HCT116 (cell line): ENCODE measurements at regions not wholly inside any gene's neighbourhood (a gene's known extent, or its start where the extent isn't known, plus 50 kb on each side); places are given as distances from the start of the nearest gene placed in this dataset.

Experiments
- CBX3 ChIP-seq: IDR thresholded peaks from 2 replicates; pipeline ENCODE4 v1.6.1; 2012; ENCODE audit warnings: low read depth
- CEBPB ChIP-seq: IDR thresholded peaks from 2 replicates; pipeline ENCODE4 v1.6.1; 2012; ENCODE audit warnings: low read depth
- CTCF ChIP-seq, 3 experiments: fragments of 200-600 bp in 1 of 3; sonication (generic) in 1 of 3; IDR thresholded peaks in 2 of 3; conservative IDR thresholded peaks in 1 of 3; 2 replicates each; pipeline ENCODE4 v1.5.1; 2012 to 2017; ENCODE audit warnings: low read depth in 2 of 3, low read length in 2 of 3, antibody characterized with exemption in 1 of 3, borderline replicate concordance in 1 of 3, control low read depth in 1 of 3, mild to moderate bottlenecking in 1 of 3, mixed read lengths in 1 of 3, mixed run types in 1 of 3, moderate library complexity in 1 of 3; ENCODE audit not compliant: insufficient read depth in 1 of 3
- EZH2 ChIP-seq: fragments of 200-600 bp; sonication (generic); IDR thresholded peaks from 2 replicates; pipeline ENCODE4 v1.6.1; 2017; ENCODE audit warnings: antibody characterized with exemption, mixed run types
- EZH2phosphoT487 ChIP-seq: fragments of 200-600 bp; IDR thresholded peaks from 2 replicates; pipeline ENCODE4 v1.6.1; 2018; ENCODE audit warnings: antibody characterized with exemption, borderline replicate concordance
- POLR2AphosphoS5 ChIP-seq: IDR thresholded peaks from 2 replicates; pipeline ENCODE4 v1.6.1; 2011; ENCODE audit warnings: mild to moderate bottlenecking, low read depth, low read length, moderate library complexity
- RAD21 ChIP-seq: IDR thresholded peaks from 2 replicates; pipeline ENCODE4 v1.6.1; 2012; ENCODE audit warnings: low read depth, mild to moderate bottlenecking
- SIN3A ChIP-seq: IDR thresholded peaks from 2 replicates; pipeline ENCODE4 v1.6.1; 2012; ENCODE audit warnings: low read depth
- ZBTB33 ChIP-seq: IDR thresholded peaks from 2 replicates; pipeline ENCODE4 v1.6.1; 2011; ENCODE audit warnings: mild to moderate bottlenecking, low read length, moderate library complexity; ENCODE audit not compliant: insufficient replicate concordance; ENCODE audit errors: extremely low read depth
- ZNF274 ChIP-seq: fragments of 200-500 bp; sonication (Bioruptor generic); IDR thresholded peaks from 2 replicates; pipeline ENCODE4 v1.6.1; 2014; ENCODE audit warnings: mild to moderate bottlenecking, low read depth, low read length, inconsistent platforms
- TF ChIP-seq, protein P1 (sequence below): IDR thresholded peaks from 2 replicates; pipeline ENCODE4 v1.6.1; 2012; ENCODE audit warnings: low read depth
- TF ChIP-seq, protein P2 (sequence below): IDR thresholded peaks from 2 replicates; pipeline ENCODE4 v1.6.1; 2012

DNA sequence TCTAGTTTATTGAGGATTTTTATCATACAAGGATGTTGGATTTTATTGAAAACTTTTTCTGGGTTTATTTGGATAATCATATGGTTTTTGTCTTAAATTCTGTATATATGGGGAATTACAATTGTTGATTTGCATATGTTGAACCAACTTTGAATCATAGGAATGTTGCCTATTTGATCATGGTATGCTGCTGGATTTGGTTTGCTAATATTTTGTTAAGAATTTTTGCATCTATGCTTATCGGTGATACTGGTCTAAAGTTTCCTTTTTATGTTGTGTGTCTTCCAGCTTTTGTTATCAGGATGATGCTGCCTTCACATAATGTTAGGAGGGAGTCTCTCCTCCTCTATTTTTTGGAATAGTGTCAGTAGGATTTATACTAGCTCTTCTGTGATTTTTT lies 745.0 kb downstream of the PRELID2 start:
- no peak for TF ChIP-seq CTCF (IDR thresholded peaks at IDR 0.05 in 2 of 3, conservative IDR thresholded peaks at IDR 0.05 in 1 of 3; ENCODE audit: borderline replicate concordance in 1 of 3, insufficient read depth in 1 of 3, low read depth in 2 of 3, low read length in 2 of 3)
- no peak for TF ChIP-seq EZH2
- TF ChIP-seq, protein P1, sequence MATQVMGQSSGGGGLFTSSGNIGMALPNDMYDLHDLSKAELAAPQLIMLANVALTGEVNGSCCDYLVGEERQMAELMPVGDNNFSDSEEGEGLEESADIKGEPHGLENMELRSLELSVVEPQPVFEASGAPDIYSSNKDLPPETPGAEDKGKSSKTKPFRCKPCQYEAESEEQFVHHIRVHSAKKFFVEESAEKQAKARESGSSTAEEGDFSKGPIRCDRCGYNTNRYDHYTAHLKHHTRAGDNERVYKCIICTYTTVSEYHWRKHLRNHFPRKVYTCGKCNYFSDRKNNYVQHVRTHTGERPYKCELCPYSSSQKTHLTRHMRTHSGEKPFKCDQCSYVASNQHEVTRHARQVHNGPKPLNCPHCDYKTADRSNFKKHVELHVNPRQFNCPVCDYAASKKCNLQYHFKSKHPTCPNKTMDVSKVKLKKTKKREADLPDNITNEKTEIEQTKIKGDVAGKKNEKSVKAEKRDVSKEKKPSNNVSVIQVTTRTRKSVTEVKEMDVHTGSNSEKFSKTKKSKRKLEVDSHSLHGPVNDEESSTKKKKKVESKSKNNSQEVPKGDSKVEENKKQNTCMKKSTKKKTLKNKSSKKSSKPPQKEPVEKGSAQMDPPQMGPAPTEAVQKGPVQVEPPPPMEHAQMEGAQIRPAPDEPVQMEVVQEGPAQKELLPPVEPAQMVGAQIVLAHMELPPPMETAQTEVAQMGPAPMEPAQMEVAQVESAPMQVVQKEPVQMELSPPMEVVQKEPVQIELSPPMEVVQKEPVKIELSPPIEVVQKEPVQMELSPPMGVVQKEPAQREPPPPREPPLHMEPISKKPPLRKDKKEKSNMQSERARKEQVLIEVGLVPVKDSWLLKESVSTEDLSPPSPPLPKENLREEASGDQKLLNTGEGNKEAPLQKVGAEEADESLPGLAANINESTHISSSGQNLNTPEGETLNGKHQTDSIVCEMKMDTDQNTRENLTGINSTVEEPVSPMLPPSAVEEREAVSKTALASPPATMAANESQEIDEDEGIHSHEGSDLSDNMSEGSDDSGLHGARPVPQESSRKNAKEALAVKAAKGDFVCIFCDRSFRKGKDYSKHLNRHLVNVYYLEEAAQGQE = no peak
- no peak for TF ChIP-seq POLR2AphosphoS5
- no peak for TF ChIP-seq CEBPB
- TF ChIP-seq RAD21 = no peak
- no peak for TF ChIP-seq EZH2phosphoT487
- TF ChIP-seq, protein P2, sequence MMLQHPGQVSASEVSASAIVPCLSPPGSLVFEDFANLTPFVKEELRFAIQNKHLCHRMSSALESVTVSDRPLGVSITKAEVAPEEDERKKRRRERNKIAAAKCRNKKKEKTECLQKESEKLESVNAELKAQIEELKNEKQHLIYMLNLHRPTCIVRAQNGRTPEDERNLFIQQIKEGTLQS = no peak
- TF ChIP-seq SIN3A = no peak
- no peak for TF ChIP-seq ZNF274
- TF ChIP-seq CBX3 = no peak
- TF ChIP-seq ZBTB33 = no peak
